Central memory CD8-positive, alpha-beta T cell (primary cell): ENCODE measurements at regions not wholly inside any gene's neighbourhood (a gene's known extent, or its start where the extent isn't known, plus 50 kb on each side); places are given as distances from the start of the nearest gene placed in this dataset.

Experiments
- ATAC-seq: fragments of 150-1000 bp; cut with Tn5 transposase; replicated peaks from 2 replicates; pipeline ENCODE4 v1.10.0; 2022; ENCODE audit warnings: mild to moderate bottlenecking, moderate FRiP score, moderate number of reproducible peaks; ENCODE audit not compliant: poor library complexity, severe bottlenecking; ENCODE audit errors: extremely low read depth
- DNase-seq, 2 donors: peaks; one replicate each; pipeline ENCODE4 v3.0.0; 2021; ENCODE audit warnings: low spot score in 2 of 2
- H3K27ac Mint-ChIP-seq: one replicate; pipeline ENCODE4 v1.8.0; 2022; ENCODE audit warnings: low read depth, mild to moderate bottlenecking, moderate library complexity, mixed read lengths
- H3K27me3 Mint-ChIP-seq: one replicate; pipeline ENCODE4 v1.8.0; 2022; ENCODE audit warnings: mixed read lengths
- H3K36me3 Mint-ChIP-seq: one replicate; pipeline ENCODE4 v1.8.0; 2022; ENCODE audit warnings: mild to moderate bottlenecking, moderate library complexity, mixed read lengths; ENCODE audit not compliant: insufficient read depth
- H3K4me1 Mint-ChIP-seq: one replicate; pipeline ENCODE4 v1.8.0; 2022; ENCODE audit warnings: mixed read lengths
- H3K4me3 Mint-ChIP-seq: one replicate; pipeline ENCODE4 v1.8.0; 2022; ENCODE audit warnings: mild to moderate bottlenecking, moderate library complexity, mixed read lengths
- H3K9me3 Mint-ChIP-seq: one replicate; pipeline ENCODE4 v1.8.0; 2022; ENCODE audit warnings: mixed read lengths

GRCh38 chr1:208520438-208521099, 276.4 kb upstream of the PLXNA2 start:
- DNase-seq (no peak), ATAC-seq (no peak)
- no peaks in the 10 kb centered on the region for H3K36me3 Mint-ChIP-seq
- H3K27me3 Mint-ChIP-seq: no peaks in the 10 kb centered on the region
- H3K27ac Mint-ChIP-seq: no peak overlapping the region
- no peak overlapping the region for H3K4me3 Mint-ChIP-seq
- peaks cover 6% of the 10 kb centered on the region for H3K4me1 Mint-ChIP-seq
- peaks cover 6% of the 10 kb centered on the region for H3K9me3 Mint-ChIP-seq

DNA sequence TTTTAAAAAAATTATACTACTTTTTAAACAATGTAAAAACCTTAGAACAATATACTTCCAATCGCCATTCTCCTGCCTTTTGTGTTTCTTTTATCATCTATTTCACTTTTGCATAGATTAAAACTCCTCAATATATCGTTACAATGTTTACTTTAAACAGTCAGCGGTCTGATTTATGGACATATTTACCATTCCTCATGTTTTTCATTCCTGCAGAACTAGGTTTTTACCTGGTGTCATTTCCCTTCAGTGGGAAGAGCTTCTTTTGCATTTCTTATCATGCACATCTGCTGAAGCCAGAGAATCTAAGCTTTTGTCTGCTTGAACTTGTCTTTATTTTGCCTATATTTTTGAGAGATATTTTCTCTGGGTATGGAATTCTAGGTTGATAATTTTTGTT, 277.4 kb upstream of the PLXNA2 start:
- H3K27ac Mint-ChIP-seq: no peak overlapping the region
- H3K4me1 Mint-ChIP-seq: peaks cover 6% of the 10 kb centered on the region
- H3K27me3 Mint-ChIP-seq: no peaks in the 10 kb centered on the region
- H3K36me3 Mint-ChIP-seq: no peaks in the 10 kb centered on the region
- H3K9me3 Mint-ChIP-seq: peaks cover 6% of the 10 kb centered on the region
- DNase-seq (no peak), ATAC-seq (no peak)
- no peak overlapping the region for H3K4me3 Mint-ChIP-seq

DNA sequence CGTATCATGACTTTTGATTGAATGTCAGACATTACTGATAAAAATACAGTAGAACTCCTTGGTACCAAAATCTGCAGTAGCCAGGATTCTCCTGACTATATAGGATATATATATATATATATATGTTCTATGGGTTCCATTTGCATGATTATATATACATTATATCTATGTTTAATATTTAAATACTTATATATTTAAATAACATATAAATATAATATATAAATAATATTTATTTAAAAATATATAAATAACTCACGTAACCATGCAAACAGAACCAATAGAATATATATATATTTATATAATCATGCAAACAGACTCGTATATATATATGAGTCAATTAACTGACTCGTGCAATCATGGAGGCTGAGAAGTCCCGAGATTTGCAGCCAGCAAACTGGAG, 278.8 kb upstream of the PLXNA2 start:
- no peaks in the 10 kb centered on the region for H3K36me3 Mint-ChIP-seq
- H3K9me3 Mint-ChIP-seq: no peaks in the 10 kb centered on the region
- no peaks in the 10 kb centered on the region for H3K27me3 Mint-ChIP-seq
- ATAC-seq: no peak
- peaks cover 6% of the 10 kb centered on the region for H3K4me1 Mint-ChIP-seq
- H3K4me3 Mint-ChIP-seq: no peak overlapping the region
- no peak for DNase-seq
- H3K27ac Mint-ChIP-seq: no peak overlapping the region

DNA sequence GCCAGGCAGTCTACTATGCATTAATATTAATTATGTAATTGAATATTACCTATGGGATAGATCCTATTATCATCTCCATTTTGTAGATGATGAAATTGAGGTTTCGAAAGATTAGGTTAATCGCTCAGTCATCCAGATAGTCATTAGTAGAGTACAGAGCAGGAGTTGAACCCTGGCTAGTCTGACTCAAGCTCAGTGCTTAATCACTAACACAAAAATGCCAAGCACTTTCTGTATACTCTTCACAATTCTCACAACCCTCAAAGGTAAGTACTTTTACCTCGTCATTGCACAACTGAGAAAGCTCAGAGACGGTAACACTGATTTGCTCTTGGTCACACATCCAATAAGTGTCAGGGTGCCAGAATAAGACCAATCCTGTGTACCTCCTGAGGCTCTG, 280.2 kb upstream of the PLXNA2 start:
- Mint-ChIP-seq H3K27me3 (no peaks in the 10 kb centered on the region), H3K4me1 (peaks cover 6% of the 10 kb centered on the region), H3K27ac (no peak overlapping the region), H3K9me3 (no peaks in the 10 kb centered on the region), H3K36me3 (no peaks in the 10 kb centered on the region), H3K4me3 (no peak overlapping the region)
- DNase-seq (no peak), ATAC-seq (no peak)

DNA sequence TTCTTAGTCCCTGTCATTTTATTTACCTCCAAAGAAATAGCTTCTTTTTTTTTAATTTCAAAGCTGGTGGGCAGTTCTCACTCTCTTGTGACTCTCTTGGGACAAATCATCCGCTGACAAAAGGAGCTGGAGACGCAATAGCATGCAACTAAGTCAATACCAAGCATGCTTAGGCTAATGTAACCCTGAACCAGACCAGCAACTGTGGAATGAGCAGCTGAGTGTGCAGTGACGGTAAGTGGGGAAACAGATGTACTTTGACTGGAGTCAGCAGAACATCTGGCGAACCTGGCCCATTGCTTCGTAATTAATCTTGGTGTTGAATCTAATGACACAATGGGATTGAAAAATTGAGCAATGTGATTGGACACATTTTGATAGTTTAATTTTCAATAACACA, 280.7 kb upstream of the PLXNA2 start:
- ATAC-seq (no peak), DNase-seq (no peak)
- peaks cover 6% of the 10 kb centered on the region for H3K4me1 Mint-ChIP-seq

GRCh38 chr1:208525417-208525816, 281.2 kb upstream of the PLXNA2 start:
- H3K4me1 Mint-ChIP-seq: peaks cover 6% of the 10 kb centered on the region
- DNase-seq (no peak), ATAC-seq (no peak)
- H3K27me3 Mint-ChIP-seq: no peaks in the 10 kb centered on the region
- H3K4me3 Mint-ChIP-seq: no peak overlapping the region
- no peaks in the 10 kb centered on the region for H3K36me3 Mint-ChIP-seq
- no peak overlapping the region for H3K27ac Mint-ChIP-seq
- no peaks in the 10 kb centered on the region for H3K9me3 Mint-ChIP-seq

More for the DNA sequence above, 280.7 kb upstream of the PLXNA2 start:
- Mint-ChIP-seq H3K9me3 (no peaks in the 10 kb centered on the region), H3K4me3 (no peak overlapping the region), H3K36me3 (no peaks in the 10 kb centered on the region), H3K27me3 (no peaks in the 10 kb centered on the region), H3K27ac (no peak overlapping the region)

DNA sequence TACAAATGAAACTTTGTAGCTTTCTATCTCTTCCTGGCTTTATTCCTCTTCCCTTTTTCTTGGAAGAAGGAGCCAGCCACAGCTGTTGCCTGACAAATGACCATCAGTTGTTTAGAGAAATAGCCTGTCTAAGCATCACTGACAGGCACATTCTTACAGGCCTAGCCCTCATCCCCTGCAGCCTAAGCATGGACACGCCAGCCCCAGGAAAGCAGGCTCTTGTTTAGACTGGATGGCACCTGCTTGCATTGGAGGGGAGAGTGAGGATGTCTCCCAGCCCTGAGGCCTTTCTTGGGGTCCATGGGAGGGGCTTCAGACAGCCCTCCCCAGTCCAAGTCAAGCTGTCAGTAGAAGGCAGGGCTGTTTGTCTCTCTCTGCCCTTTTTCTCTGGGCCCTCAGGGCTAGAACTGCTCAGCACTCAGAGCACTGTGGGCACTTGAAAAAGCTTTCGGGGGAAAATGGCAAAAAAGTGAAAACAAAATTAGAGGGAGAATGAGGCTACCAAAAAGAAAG, 282.5 kb upstream of the PLXNA2 start:
- Mint-ChIP-seq H3K9me3 (no peaks in the 10 kb centered on the region), H3K4me3 (no peak overlapping the region), H3K27ac (no peak overlapping the region), H3K27me3 (peaks cover 2% of the 10 kb centered on the region), H3K36me3 (no peaks in the 10 kb centered on the region), H3K4me1 (peaks cover 6% of the 10 kb centered on the region)
- DNase-seq (no peak), ATAC-seq (no peak)

DNA sequence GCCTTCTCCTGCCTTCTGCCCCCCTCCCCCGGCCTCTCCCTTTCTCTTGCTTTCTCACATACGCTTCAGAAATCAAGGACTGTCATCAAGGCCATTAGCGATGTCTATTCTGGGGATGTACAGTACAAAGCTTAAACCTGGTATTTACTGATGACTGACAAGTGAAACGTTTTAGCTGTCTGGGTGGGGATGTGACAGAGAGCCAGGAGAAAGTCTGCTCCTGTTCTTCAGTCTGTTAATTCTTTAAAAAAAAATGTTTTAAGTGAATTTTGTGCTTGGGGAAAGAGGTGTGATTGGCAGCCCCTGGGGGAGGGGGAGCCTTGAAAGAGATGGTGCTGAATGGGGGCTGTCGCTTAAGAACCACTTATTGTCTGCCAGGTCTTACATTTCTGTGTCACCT, 283.0 kb upstream of the PLXNA2 start:
- Mint-ChIP-seq H3K36me3 (no peaks in the 10 kb centered on the region), H3K9me3 (no peaks in the 10 kb centered on the region), H3K4me1 (peaks cover 2% of the 10 kb centered on the region), H3K27me3 (peaks cover 7% of the 10 kb centered on the region), H3K4me3 (no peak overlapping the region), H3K27ac (no peak overlapping the region)
- no peak for DNase-seq
- ATAC-seq: no peak

GRCh38 chr1:208528578-208529240, 284.5 kb upstream of the PLXNA2 start:
- Mint-ChIP-seq H3K4me1 (no peaks in the 10 kb centered on the region), H3K9me3 (no peaks in the 10 kb centered on the region), H3K27me3 (peaks cover 14% of the 10 kb centered on the region), H3K27ac (no peak overlapping the region), H3K4me3 (no peak overlapping the region), H3K36me3 (no peaks in the 10 kb centered on the region)
- no peak for DNase-seq
- ATAC-seq: no peak

GRCh38 chr1:208531003-208531750, 287.0 kb upstream of the PLXNA2 start:
- no peaks in the 10 kb centered on the region for H3K36me3 Mint-ChIP-seq
- no peak for ATAC-seq

DNA sequence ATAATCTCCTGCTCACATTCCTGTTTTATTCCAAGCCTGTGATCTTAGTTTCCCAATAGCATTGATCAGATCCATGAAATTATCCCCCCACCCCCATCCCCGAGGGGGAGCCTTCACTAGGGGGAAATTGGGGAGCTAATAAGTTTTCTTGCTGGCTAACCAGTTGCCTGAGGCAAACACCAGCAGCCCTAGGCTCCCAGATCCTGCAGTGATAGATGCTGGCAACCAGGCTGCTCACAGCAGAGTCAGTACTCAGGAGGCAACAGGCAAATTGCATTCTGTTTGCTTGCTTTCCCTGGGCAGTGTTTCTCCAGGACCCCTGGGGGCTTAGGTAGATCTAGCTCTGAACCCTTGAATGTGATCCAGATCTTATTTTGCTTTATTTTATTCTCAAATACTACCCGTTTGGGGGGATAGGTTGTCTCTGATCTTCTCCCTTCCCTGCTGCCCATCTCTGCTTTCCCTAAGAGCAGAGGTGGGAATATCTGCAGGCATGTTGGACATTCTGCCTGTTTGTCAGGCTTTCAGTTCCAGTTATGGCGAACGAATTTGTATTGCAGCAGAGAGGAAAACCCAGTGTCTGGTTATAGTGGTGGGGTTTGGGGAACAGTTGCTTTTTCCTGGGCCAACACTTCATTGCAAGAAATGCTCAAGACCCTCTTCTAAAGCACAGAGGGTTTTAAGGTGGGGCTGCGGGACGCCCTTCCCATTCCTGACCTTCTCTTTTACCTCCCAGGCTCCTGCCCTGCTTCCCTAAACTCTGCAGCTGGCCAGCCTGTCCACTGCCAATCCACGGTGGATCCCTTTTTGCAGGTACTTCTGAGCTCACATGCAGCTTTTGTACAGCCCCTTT, 289.8 kb upstream of the PLXNA2 start:
- Mint-ChIP-seq H3K27me3 (peaks cover 14% of the 10 kb centered on the region), H3K4me1 (peaks cover 7% of the 10 kb centered on the region), H3K9me3 (no peaks in the 10 kb centered on the region), H3K4me3 (no peak overlapping the region), H3K36me3 (no peaks in the 10 kb centered on the region), H3K27ac (no peak overlapping the region)
- DNase-seq (no peak), ATAC-seq (no peak)

More at GRCh38 chr1:208531003-208531750, 287.0 kb upstream of the PLXNA2 start:
- H3K4me3 Mint-ChIP-seq: no peak overlapping the region
- no peak for DNase-seq
- H3K27me3 Mint-ChIP-seq: peaks cover 14% of the 10 kb centered on the region
- H3K27ac Mint-ChIP-seq: no peak overlapping the region
- no peaks in the 10 kb centered on the region for H3K9me3 Mint-ChIP-seq
- peaks cover 4% of the 10 kb centered on the region for H3K4me1 Mint-ChIP-seq

DNA sequence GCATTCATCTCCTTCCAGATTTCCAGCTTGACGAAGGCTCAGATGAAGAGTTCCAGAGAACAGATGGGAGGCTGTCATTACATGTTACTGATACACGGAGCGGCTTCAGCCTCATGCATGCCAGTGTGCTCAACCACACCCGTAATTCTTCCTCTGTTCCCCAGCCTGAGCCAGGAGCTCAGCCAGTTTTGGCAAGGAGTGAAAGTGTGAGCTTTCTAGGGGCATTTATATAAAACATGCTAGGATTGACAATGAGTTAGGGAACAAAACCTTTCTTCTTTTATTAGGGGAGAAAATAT, 290.4 kb upstream of the PLXNA2 start:
- peaks cover 8% of the 10 kb centered on the region for H3K4me1 Mint-ChIP-seq
- H3K9me3 Mint-ChIP-seq: no peaks in the 10 kb centered on the region

More for the DNA sequence above, 290.4 kb upstream of the PLXNA2 start:
- no peak overlapping the region for H3K4me3 Mint-ChIP-seq
- ATAC-seq: no peak
- no peak for DNase-seq
- H3K27me3 Mint-ChIP-seq: peaks cover 14% of the 10 kb centered on the region
- H3K27ac Mint-ChIP-seq: no peak overlapping the region
- no peaks in the 10 kb centered on the region for H3K36me3 Mint-ChIP-seq
